HG02642 (cell line): ENCODE measurements at regions not wholly inside any gene's neighbourhood (a gene's known extent, or its start where the extent isn't known, plus 50 kb on each side); places are given as distances from the start of the nearest gene placed in this dataset.
"Not testable (repeated sequence)": the region's sequence is repeated elsewhere in the genome, so short reads cannot be mapped to it uniquely, and the experiment has no call there.

Experiments used
- ATAC-seq: cut with Tn5 transposase; IDR thresholded peaks from one replicate; pipeline ENCODE4 v1.9.1; 2021; ENCODE audit warnings: mild to moderate bottlenecking; ENCODE audit not compliant: unreplicated experiment, poor library complexity

- ATAC-seq: no peak
These were observed 228.8 kb upstream of the B3GALT2 start for GRCh38 chr1:193415256-193415655.

GRCh38 chr1:193413376-193413775 lies 227.0 kb upstream of the B3GALT2 start:
- no peak for ATAC-seq

GRCh38 chr1:193412748-193413147 lies 226.3 kb upstream of the B3GALT2 start:
- ATAC-seq: no peak

- ATAC-seq: no peak
These were observed 225.3 kb upstream of the B3GALT2 start for GRCh38 chr1:193411714-193412113.

GRCh38 chr1:193411215-193411614 lies 224.8 kb upstream of the B3GALT2 start:
- no peak for ATAC-seq

GRCh38 chr1:193408782-193409293 lies 222.4 kb upstream of the B3GALT2 start:
- ATAC-seq: no peak

GRCh38 chr1:193406901-193407300 lies 220.5 kb upstream of the B3GALT2 start:
- ATAC-seq: no peak

- no peak for ATAC-seq
These were observed 217.8 kb upstream of the B3GALT2 start for GRCh38 chr1:193404236-193404635.

GRCh38 chr1:193402977-193403376 lies 216.6 kb upstream of the B3GALT2 start:
- ATAC-seq: no peak

GRCh38 chr1:193402037-193402436 lies 215.6 kb upstream of the B3GALT2 start:
- no peak for ATAC-seq

- no peak for ATAC-seq
These were observed 207.9 kb upstream of the B3GALT2 start for GRCh38 chr1:193394336-193394735.

GRCh38 chr1:193392686-193393085 lies 206.3 kb upstream of the B3GALT2 start:
- ATAC-seq: no peak

- ATAC-seq: no peak
These were observed 202.3 kb upstream of the B3GALT2 start for GRCh38 chr1:193388683-193389082.

- ATAC-seq: no peak
These were observed 201.8 kb upstream of the B3GALT2 start for GRCh38 chr1:193388165-193388564.

- ATAC-seq: no peak
These were observed 201.0 kb upstream of the B3GALT2 start for GRCh38 chr1:193387406-193387805.

- not testable (repeated sequence) for ATAC-seq
These were observed 192.0 kb upstream of the B3GALT2 start for GRCh38 chr1:193378451-193378850.

GRCh38 chr1:193377472-193377871 lies 191.1 kb upstream of the B3GALT2 start:
- no peak for ATAC-seq

GRCh38 chr1:193372553-193372952 lies 186.1 kb upstream of the B3GALT2 start:
- no peak for ATAC-seq

GRCh38 chr1:193368302-193368701 lies 181.9 kb upstream of the B3GALT2 start:
- peak; percentile 82 for ATAC-seq

- peak; percentile 20 for ATAC-seq
These were observed 181.4 kb upstream of the B3GALT2 start for GRCh38 chr1:193367863-193368262.

- ATAC-seq: no peak
These were observed 180.5 kb upstream of the B3GALT2 start for GRCh38 chr1:193366764-193367507.

GRCh38 chr1:193365966-193366365 lies 179.6 kb upstream of the B3GALT2 start:
- ATAC-seq: no peak
